ENCODE measurements at regions not wholly inside any gene's neighbourhood (a gene's known extent, or its start where the extent isn't known, plus 50 kb on each side); places are given as distances from the start of the nearest gene placed in this dataset.

DNA sequence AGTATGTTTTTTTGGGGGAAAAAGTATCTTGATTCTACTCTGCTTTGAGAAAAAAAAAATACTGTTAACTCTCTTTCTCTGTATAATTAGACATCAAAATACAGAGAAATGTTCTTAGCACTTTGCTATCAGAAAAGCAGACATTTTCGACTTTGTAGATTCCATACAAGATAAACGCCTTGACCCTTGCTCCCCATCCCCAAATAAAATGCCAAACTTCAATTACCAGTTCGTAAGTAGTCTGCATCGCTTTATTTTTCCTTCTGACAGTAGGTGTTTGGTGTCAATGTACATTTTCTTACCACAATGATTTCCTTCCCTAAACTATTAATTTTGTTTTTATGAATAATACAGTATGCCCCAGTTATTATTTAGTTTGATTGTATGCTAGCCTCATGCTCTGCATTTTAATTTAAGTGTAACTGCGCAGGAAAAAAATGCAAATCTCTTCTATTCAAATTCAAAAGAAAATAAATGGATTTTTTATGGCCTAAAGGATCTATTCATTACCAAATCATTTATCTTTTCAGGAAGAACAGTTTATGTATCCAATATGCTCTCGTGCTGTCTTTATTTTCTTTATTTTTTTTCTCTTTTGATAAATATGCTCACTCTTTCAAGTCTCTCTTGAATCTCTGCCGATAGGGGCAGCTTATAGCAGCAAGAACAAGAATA, 84.8 kb upstream of the ZNF217 start:
- Histone ChIP-seq H3K4me2 (ENCODE audit: low read depth, low read length, poor library complexity, severe bottlenecking) (peak overlapping the region; percentile 44), H4K20me1 (ENCODE audit: low read depth, low read length) (no peaks in the 10 kb centered on the region), H3K27ac (ENCODE audit: low read depth, low read length) (no peak overlapping the region), H3K9ac (ENCODE audit: low read length) (no peak overlapping the region), H3K27me3 (ENCODE audit: low read length) (no peaks in the 10 kb centered on the region), H3K79me2 (ENCODE audit: insufficient read depth, low read length) (no peaks in the 10 kb centered on the region), H3K4me3 (ENCODE audit: insufficient read depth, low read length, poor library complexity, severe bottlenecking) (no peak overlapping the region), H3K36me3 (ENCODE audit: low read length) (no peaks in the 10 kb centered on the region), H3F3A (ENCODE audit: insufficient read depth) (peaks cover 6% of the 10 kb centered on the region; the same call in 1 of the 2 replicates), H2AFZ (ENCODE audit: low read depth, low read length, severe bottlenecking) (no peak overlapping the region), H3K9me3 (ENCODE audit: insufficient read depth, low read length) (no peaks in the 10 kb centered on the region), H3K9me2 (replicated peaks; ENCODE audit: insufficient read depth, low read length) (no peaks in the 10 kb centered on the region)
- TF ChIP-seq, protein P1, sequence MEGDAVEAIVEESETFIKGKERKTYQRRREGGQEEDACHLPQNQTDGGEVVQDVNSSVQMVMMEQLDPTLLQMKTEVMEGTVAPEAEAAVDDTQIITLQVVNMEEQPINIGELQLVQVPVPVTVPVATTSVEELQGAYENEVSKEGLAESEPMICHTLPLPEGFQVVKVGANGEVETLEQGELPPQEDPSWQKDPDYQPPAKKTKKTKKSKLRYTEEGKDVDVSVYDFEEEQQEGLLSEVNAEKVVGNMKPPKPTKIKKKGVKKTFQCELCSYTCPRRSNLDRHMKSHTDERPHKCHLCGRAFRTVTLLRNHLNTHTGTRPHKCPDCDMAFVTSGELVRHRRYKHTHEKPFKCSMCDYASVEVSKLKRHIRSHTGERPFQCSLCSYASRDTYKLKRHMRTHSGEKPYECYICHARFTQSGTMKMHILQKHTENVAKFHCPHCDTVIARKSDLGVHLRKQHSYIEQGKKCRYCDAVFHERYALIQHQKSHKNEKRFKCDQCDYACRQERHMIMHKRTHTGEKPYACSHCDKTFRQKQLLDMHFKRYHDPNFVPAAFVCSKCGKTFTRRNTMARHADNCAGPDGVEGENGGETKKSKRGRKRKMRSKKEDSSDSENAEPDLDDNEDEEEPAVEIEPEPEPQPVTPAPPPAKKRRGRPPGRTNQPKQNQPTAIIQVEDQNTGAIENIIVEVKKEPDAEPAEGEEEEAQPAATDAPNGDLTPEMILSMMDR (IDR thresholded peaks at IDR 0.05; ENCODE audit: insufficient read depth, low read length, poor library complexity, severe bottlenecking) = no peak
- no peak for TF ChIP-seq EZH2phosphoT487 (conservative IDR thresholded peaks at IDR 0.05; ENCODE audit: low read length)

- no peaks in the 10 kb centered on the region for H3K9me3 ChIP-seq (ENCODE audit: insufficient read depth, low read length)
- H3K4me3 ChIP-seq (ENCODE audit: insufficient read depth, low read length, poor library complexity, severe bottlenecking) = no peak overlapping the region
- TF ChIP-seq, protein P1 (IDR thresholded peaks at IDR 0.05; ENCODE audit: insufficient read depth, low read length, poor library complexity, severe bottlenecking) = no peak
- TF ChIP-seq EZH2phosphoT487 (conservative IDR thresholded peaks at IDR 0.05; ENCODE audit: low read length) = no peak
- no peak overlapping the region for H2AFZ ChIP-seq (ENCODE audit: low read depth, low read length, severe bottlenecking)
- H4K20me1 ChIP-seq (ENCODE audit: low read depth, low read length) = no peaks in the 10 kb centered on the region
- no peaks in the 10 kb centered on the region for H3K79me2 ChIP-seq (ENCODE audit: insufficient read depth, low read length)
- H3K4me2 ChIP-seq (ENCODE audit: low read depth, low read length, poor library complexity, severe bottlenecking) = no peak overlapping the region
- no peak overlapping the region for H3K27ac ChIP-seq (ENCODE audit: low read depth, low read length)
- H3K36me3 ChIP-seq (ENCODE audit: low read length) = no peaks in the 10 kb centered on the region
- peaks cover 6% of the 10 kb centered on the region; the same call in 1 of the 2 replicates for H3F3A ChIP-seq (ENCODE audit: insufficient read depth)
- H3K9ac ChIP-seq (ENCODE audit: low read length) = no peak overlapping the region
- no peaks in the 10 kb centered on the region for H3K9me2 ChIP-seq (replicated peaks; ENCODE audit: insufficient read depth, low read length)
- H3K27me3 ChIP-seq (ENCODE audit: low read length) = no peaks in the 10 kb centered on the region
These were observed 84.0 kb upstream of the ZNF217 start for GRCh38 chr20:53677447-53678314.

DNA sequence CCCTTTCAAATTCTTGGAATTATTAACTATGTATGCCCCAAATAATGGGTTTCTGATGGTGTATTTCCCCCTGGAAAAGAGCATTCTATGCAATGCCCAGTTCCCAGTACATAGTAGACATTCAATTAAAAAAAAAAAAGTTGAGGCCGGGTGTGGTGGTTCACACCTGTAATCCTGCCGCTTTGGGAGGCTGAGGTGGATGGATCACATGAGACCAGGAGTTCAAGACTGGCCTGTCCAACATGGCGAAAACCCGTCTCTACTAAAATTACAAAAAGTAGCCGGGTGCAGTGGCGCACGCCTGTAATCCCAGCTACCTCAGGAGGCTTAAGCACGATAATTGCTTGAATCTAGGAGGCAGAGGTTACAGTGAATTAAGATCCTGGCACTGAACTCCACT, 83.3 kb upstream of the ZNF217 start:
- Histone ChIP-seq H3K4me2 (ENCODE audit: low read depth, low read length, poor library complexity, severe bottlenecking) (no peak overlapping the region), H3K27ac (ENCODE audit: low read depth, low read length) (no peak overlapping the region), H3K9me2 (replicated peaks; ENCODE audit: insufficient read depth, low read length) (no peaks in the 10 kb centered on the region), H3K27me3 (ENCODE audit: low read length) (no peaks in the 10 kb centered on the region), H3F3A (ENCODE audit: insufficient read depth) (peaks cover 6% of the 10 kb centered on the region; the same call in 1 of the 2 replicates), H2AFZ (ENCODE audit: low read depth, low read length, severe bottlenecking) (no peak overlapping the region), H3K9ac (ENCODE audit: low read length) (no peak overlapping the region), H4K20me1 (ENCODE audit: low read depth, low read length) (no peaks in the 10 kb centered on the region), H3K79me2 (ENCODE audit: insufficient read depth, low read length) (no peaks in the 10 kb centered on the region), H3K9me3 (ENCODE audit: insufficient read depth, low read length) (no peaks in the 10 kb centered on the region), H3K36me3 (ENCODE audit: low read length) (no peaks in the 10 kb centered on the region), H3K4me3 (ENCODE audit: insufficient read depth, low read length, poor library complexity, severe bottlenecking) (no peak overlapping the region)
- TF ChIP-seq, protein P1 (IDR thresholded peaks at IDR 0.05; ENCODE audit: insufficient read depth, low read length, poor library complexity, severe bottlenecking) = no peak

Measured in SU-DHL-6 (cell line).